GM23248 (cell line): ENCODE measurements at regions not wholly inside any gene's neighbourhood (a gene's known extent, or its start where the extent isn't known, plus 50 kb on each side); places are given as distances from the start of the nearest gene placed in this dataset.

Source experiments
- DNase-seq: peaks from one replicate; pipeline ENCODE4 v3.0.0-alpha.2; 2015
- H2AFZ ChIP-seq: fragments of 200-600 bp; sonication (generic); 2 replicates; pipeline ENCODE4 v1.6.1; 2016; ENCODE audit warnings: antibody characterized with exemption
- H3F3A ChIP-seq: fragments of 200-600 bp; sonication (generic); 2 replicates; pipeline ENCODE4 v1.6.1; 2016; ENCODE audit warnings: mild to moderate bottlenecking, antibody characterized with exemption, mixed run types; ENCODE audit not compliant: insufficient read depth
- H3K27ac ChIP-seq: fragments of 200-600 bp; sonication (generic); 2 replicates; pipeline ENCODE4 v1.5.1; 2016; ENCODE audit warnings: mild to moderate bottlenecking
- H3K27me3 ChIP-seq: fragments of 200-600 bp; sonication (generic); replicated peaks from 2 replicates; pipeline ENCODE4 v1.6.1; 2016; ENCODE audit warnings: mild to moderate bottlenecking; ENCODE audit not compliant: insufficient read depth
- H3K36me3 ChIP-seq: fragments of 200-600 bp; sonication (generic); 2 replicates; pipeline ENCODE4 v1.6.1; 2016; ENCODE audit warnings: low read depth, mild to moderate bottlenecking
- H3K4me1 ChIP-seq: fragments of 200-600 bp; sonication (generic); 2 replicates; pipeline ENCODE4 v1.6.1; 2016; ENCODE audit warnings: mild to moderate bottlenecking; ENCODE audit not compliant: insufficient read depth
- H3K4me2 ChIP-seq: fragments of 200-600 bp; sonication (generic); one replicate; pipeline ENCODE4 v1.6.1; 2016; ENCODE audit warnings: mild to moderate bottlenecking; ENCODE audit not compliant: unreplicated experiment
- H3K4me3 ChIP-seq: fragments of 200-600 bp; sonication (generic); 2 replicates; pipeline ENCODE4 v1.5.1; 2016; ENCODE audit warnings: mild to moderate bottlenecking
- H3K79me2 ChIP-seq: fragments of 200-600 bp; sonication (generic); 2 replicates; pipeline ENCODE4 v1.6.1; 2016; ENCODE audit warnings: mild to moderate bottlenecking; ENCODE audit not compliant: insufficient read depth
- H3K9ac ChIP-seq: fragments of 200-600 bp; sonication (generic); 2 replicates; pipeline ENCODE4 v1.6.1; 2016; ENCODE audit warnings: mild to moderate bottlenecking
- H3K9me2 ChIP-seq: fragments of 200-600 bp; sonication (generic); 2 replicates; pipeline ENCODE4 v1.6.1; 2016; ENCODE audit warnings: mixed run types, mild to moderate bottlenecking, moderate library complexity; ENCODE audit not compliant: insufficient read depth
- H3K9me3 ChIP-seq: fragments of 200-600 bp; sonication (generic); one replicate; pipeline ENCODE4 v1.6.1; 2017; ENCODE audit warnings: low read depth
- H4K20me1 ChIP-seq: fragments of 200-600 bp; sonication (generic); 2 replicates; pipeline ENCODE4 v1.6.0; 2016; ENCODE audit not compliant: insufficient read depth
- EZH2 ChIP-seq: fragments of 200-600 bp; sonication (generic); IDR thresholded peaks from 2 replicates; pipeline ENCODE4 v1.6.1; 2018; ENCODE audit warnings: antibody characterized with exemption, mild to moderate bottlenecking; ENCODE audit not compliant: insufficient read depth, poor library complexity, severe bottlenecking
- EZH2phosphoT487 ChIP-seq: fragments of 200-600 bp; sonication (generic); IDR thresholded peaks from 2 replicates; pipeline ENCODE4 v1.6.1; 2018; ENCODE audit warnings: antibody characterized with exemption, moderate library complexity, mild to moderate bottlenecking, low read depth; ENCODE audit not compliant: insufficient read depth
- WGBS, 2 experiments: methylation state at CpG; one replicate each; pipeline ENCODE4 v1.1.6; 2015 to 2017; ENCODE audit warnings: low lambda C conversion rate in 2 of 2, low coverage in 1 of 2; ENCODE audit errors: missing lambda C conversion rate in 2 of 2; 5-methylcytosine and 5-hydroxymethylcytosine counted together
- in situ Hi-C: fragments of 300-500 bp; cut with MboI; formaldehyde crosslinking; loops from 2 replicates; pipeline ENCODE4 v1.15.0; 2020

DNA sequence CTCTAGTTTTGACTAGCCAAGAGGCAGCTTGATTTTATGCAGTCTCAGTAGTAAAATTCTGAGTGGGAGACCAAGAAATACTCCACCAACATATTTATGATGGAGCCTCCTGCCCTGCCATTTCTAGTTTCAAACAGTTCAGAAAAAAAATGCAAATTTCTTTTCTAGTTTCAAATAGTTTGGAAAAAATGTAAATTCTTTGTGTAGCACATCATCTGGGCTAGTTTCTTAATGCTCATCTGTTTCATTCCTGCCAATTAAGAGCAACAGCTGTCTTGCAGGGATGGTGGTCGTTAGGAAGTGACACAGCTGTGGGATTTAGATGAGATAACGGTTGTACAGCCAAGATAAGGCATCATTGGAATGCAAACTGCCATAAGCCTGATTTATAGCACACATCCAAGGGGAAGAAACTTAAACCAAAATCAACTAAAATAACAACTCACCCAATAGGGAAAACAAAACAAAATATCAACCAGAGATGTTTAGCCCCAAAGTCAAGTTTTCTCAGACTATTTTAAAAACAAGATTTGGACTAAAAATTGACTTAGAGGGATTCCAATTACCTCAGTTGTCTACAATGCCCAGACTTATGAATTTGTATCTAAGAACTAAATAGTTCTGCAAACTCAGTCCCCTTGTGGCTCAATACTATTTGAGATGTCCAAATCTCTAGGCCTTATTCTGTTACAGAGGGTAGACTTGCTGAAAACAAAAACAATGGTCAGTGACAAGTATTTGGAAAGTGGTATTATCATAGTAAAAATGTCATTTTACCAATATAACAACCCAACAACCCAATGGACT, 291.3 kb upstream of the ATP2B1 start:
- peak; percentile 32 for DNase-seq
- Histone ChIP-seq H3K9me3 (no peaks in the 10 kb centered on the region), H3F3A (no peaks in the 10 kb centered on the region), H3K9me2 (no peaks in the 10 kb centered on the region), H3K27me3 (no peaks in the 10 kb centered on the region), H3K36me3 (no peaks in the 10 kb centered on the region), H3K4me1 (peaks cover 23% of the 10 kb centered on the region), H3K79me2 (no peaks in the 10 kb centered on the region), H2AFZ (peak overlapping the region; percentile 15), H3K4me3 (no peak overlapping the region), H4K20me1 (no peaks in the 10 kb centered on the region), H3K4me2 (peak overlapping the region; percentile 37), H3K9ac (no peak overlapping the region), H3K27ac (0 out of 2 replicates have a peak overlapping the region, but pooled peaks have one; percentile 2)
- WGBS, 2 experiments, result 3 to 4% methylated on average over 2 of the region's 2 CpGs
- TF ChIP-seq EZH2, result no peak
- TF ChIP-seq EZH2phosphoT487, result no peak
- in situ Hi-C loops, result no loop called here

DNA sequence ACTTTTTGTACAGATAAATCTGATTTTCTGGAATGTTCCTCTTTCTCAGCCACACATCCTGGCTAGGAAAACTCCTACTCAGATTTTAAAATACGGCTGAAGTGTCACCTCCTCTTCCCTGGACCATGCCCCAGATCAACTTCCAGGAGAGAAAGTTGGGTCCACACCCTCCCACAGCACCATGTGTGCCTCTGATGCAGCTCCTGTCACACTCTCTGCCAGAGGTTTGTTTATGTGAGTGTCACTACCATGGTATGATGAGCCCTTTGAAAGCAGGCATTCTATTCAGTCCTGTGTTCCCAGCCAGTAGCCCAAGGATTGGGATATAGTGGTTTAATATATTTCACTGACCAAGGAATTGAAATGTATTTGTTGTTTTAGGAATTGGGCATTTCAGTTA, 287.2 kb upstream of the ATP2B1 start:
- Histone ChIP-seq H3K4me3 (no peak overlapping the region), H3K9ac (no peak overlapping the region), H3K4me1 (peaks cover 23% of the 10 kb centered on the region), H3K36me3 (no peaks in the 10 kb centered on the region), H3K9me3 (no peaks in the 10 kb centered on the region), H3K79me2 (no peaks in the 10 kb centered on the region), H3K27ac (no peak overlapping the region), H3F3A (no peaks in the 10 kb centered on the region), H3K4me2 (no peak overlapping the region), H4K20me1 (no peaks in the 10 kb centered on the region), H2AFZ (0 out of 2 replicates have a peak overlapping the region, but pooled peaks have one; percentile 10), H3K9me2 (no peaks in the 10 kb centered on the region), H3K27me3 (no peaks in the 10 kb centered on the region)
- DNase-seq, result peak; percentile 25
- no peak for TF ChIP-seq EZH2
- no peak for TF ChIP-seq EZH2phosphoT487
- WGBS, 2 experiments, result 25 to 52% methylated on average over 1 of the region's 1 CpG
- in situ Hi-C loops, result no loop called here

DNA sequence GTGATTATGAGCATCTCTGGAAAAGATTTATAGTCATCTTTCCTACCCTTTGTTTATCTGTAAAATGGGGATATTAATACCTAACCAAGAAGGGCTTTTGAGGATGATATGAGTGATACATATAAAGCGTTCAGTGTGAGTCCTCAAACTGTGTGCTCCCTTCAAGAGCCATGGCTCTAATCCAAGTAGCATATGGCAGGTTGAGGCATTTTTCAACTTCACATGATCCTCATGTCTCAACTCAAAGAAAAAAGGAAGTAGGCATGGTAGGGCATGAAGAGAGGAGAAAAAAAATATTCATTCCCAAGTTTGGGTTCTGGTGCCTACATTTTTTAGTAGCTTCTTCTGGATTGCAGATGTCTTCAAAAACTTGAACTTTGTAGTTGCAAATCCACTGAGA, 286.3 kb upstream of the ATP2B1 start:
- Histone ChIP-seq H2AFZ (no peak overlapping the region), H3K4me2 (no peak overlapping the region), H3K9ac (no peak overlapping the region), H3K9me2 (no peaks in the 10 kb centered on the region), H4K20me1 (no peaks in the 10 kb centered on the region), H3K36me3 (no peaks in the 10 kb centered on the region), H3K79me2 (no peaks in the 10 kb centered on the region), H3K9me3 (no peaks in the 10 kb centered on the region), H3F3A (no peaks in the 10 kb centered on the region), H3K4me3 (no peak overlapping the region), H3K27me3 (no peaks in the 10 kb centered on the region), H3K4me1 (peaks cover 16% of the 10 kb centered on the region), H3K27ac (no peak overlapping the region)
- 81 to 94% methylated on average over 1 of the region's 1 CpG for WGBS, 2 experiments
- DNase-seq, result no peak
- TF ChIP-seq EZH2 (no peak), EZH2phosphoT487 (no peak)
- in situ Hi-C loops, result no loop called here

DNA sequence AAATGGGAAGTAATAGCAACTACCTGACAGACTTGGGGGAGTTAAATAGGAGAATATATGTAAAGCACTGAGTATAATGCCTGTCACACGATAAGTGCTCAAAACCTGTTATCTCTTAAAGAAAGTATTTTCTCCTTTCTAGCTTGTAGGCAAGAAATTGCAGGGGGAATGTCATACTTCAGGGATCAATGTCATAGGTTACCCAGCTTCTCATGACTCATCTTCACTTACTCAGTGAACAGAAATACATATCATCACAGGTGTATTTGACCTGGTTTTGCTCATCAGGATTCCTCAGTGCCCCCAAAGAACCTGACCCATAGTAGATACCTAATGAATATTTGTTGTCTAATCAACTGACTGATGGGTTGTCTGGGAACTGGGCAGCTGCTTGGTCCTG, 285.0 kb upstream of the ATP2B1 start:
- H3F3A ChIP-seq, result no peaks in the 10 kb centered on the region
- no peak overlapping the region for H3K4me2 ChIP-seq
- H3K4me3 ChIP-seq, result no peak overlapping the region
- no peak for DNase-seq
- no peaks in the 10 kb centered on the region for H3K9me2 ChIP-seq
- H3K9me3 ChIP-seq, result no peaks in the 10 kb centered on the region
- H3K9ac ChIP-seq, result no peak overlapping the region
- H3K79me2 ChIP-seq, result no peaks in the 10 kb centered on the region
- no peaks in the 10 kb centered on the region for H4K20me1 ChIP-seq
- no peak for TF ChIP-seq EZH2
- no peak for TF ChIP-seq EZH2phosphoT487
- in situ Hi-C loops, result no loop called here
- no peak overlapping the region for H2AFZ ChIP-seq
- H3K36me3 ChIP-seq, result no peaks in the 10 kb centered on the region
- H3K27me3 ChIP-seq, result no peaks in the 10 kb centered on the region
- H3K27ac ChIP-seq, result no peak overlapping the region
- WGBS, 2 experiments, result 97 to 100% methylated on average over 1 of the region's 1 CpG
- H3K4me1 ChIP-seq, result 0 out of 2 replicates have a peak, but pooled peaks cover 6% of the 10 kb centered on the region
